SK-N-SH (cell line): ENCODE measurements at regions not wholly inside any gene's neighbourhood (a gene's known extent, or its start where the extent isn't known, plus 50 kb on each side); places are given as distances from the start of the nearest gene placed in this dataset.

Experiments used
- CTCF ChIA-PET: fragments of 300-600, 350-600 bp; formaldehyde crosslinking; extraction: SDS; loops from one replicate; lab custom pipeline; 2021; lab: Yijun Ruan, JAX
- POLR2A ChIA-PET: fragments of 350-600 bp; sonication (Branson Sonifier 250); formaldehyde crosslinking; extraction: SDS; loops from one replicate; lab custom pipeline; 2020; ENCODE audit warnings: antibody characterized with exemption, inconsistent platforms; lab: Yijun Ruan, JAX
- DNase-seq: peaks from one replicate; pipeline ENCODE4 v3.0.0; 2012
- H2AFZ ChIP-seq: fragments of 200-600 bp; sonication (generic); 2 replicates; pipeline ENCODE4 v1.8.1; 2016; ENCODE audit warnings: antibody characterized with exemption, mild to moderate bottlenecking, low read depth
- H3F3A ChIP-seq: fragments of 200-600 bp; sonication (generic); replicated peaks from 2 replicates; pipeline ENCODE3; 2016; ENCODE audit warnings: antibody characterized with exemption, mild to moderate bottlenecking; ENCODE audit not compliant: insufficient read depth
- H3K27ac ChIP-seq, 2 experiments: fragments of 200-500 bp in 1 of 2; fragments of 200-600 bp in 1 of 2; sonication (Bioruptor generic) in 1 of 2; sonication (generic), shearing (Covaris generic) in 1 of 2; 2 replicates each; pipeline versions ENCODE4 v1.5.1 to v1.6.1; 2014 to 2016; ENCODE audit warnings: low read depth in 2 of 2, inconsistent platforms in 1 of 2, low read length in 1 of 2, mild to moderate bottlenecking in 1 of 2, mixed read lengths in 1 of 2
- H3K27me3 ChIP-seq: fragments of 200-600 bp; sonication (generic), shearing (Covaris generic); 2 replicates; pipeline ENCODE4 v1.6.1; 2016; ENCODE audit warnings: mixed run types; ENCODE audit not compliant: insufficient read depth
- H3K36me3 ChIP-seq, 2 experiments: fragments of 200-500 bp in 1 of 2; fragments of 200-600 bp in 1 of 2; sonication (Bioruptor generic) in 1 of 2; sonication (generic) in 1 of 2; replicated peaks in 1 of 2; 2 replicates each; pipeline versions ENCODE3 to v1.5.1; 2014 to 2016; ENCODE audit warnings: low read length in 1 of 2, mild to moderate bottlenecking in 1 of 2; ENCODE audit not compliant: insufficient read depth in 2 of 2, control insufficient read depth in 1 of 2
- H3K4me1 ChIP-seq, 2 experiments: fragments of 200-500 bp in 1 of 2; fragments of 200-600 bp in 1 of 2; sonication (Bioruptor generic) in 1 of 2; sonication (generic), shearing (Covaris generic) in 1 of 2; 2 replicates each; pipeline versions ENCODE4 v1.5.1 to v1.6.1; 2014 to 2016; ENCODE audit warnings: low read depth in 1 of 2, low read length in 1 of 2, mixed run types in 1 of 2; ENCODE audit not compliant: insufficient read depth in 2 of 2, control insufficient read depth in 1 of 2
- H3K4me2 ChIP-seq: fragments of 200-600 bp; sonication (generic), shearing (Covaris generic); 2 replicates; pipeline ENCODE4 v1.6.1; 2017; ENCODE audit warnings: mixed run types
- H3K4me3 ChIP-seq, 2 experiments: fragments of 200-500 bp in 1 of 2; fragments of 200-600 bp in 1 of 2; sonication (Bioruptor generic) in 1 of 2; sonication (generic), shearing (Covaris generic) in 1 of 2; 2 replicates each; pipeline versions ENCODE4 v1.5.1 to v1.8.1; 2014 to 2016; ENCODE audit warnings: low read depth in 2 of 2, inconsistent platforms in 1 of 2, low read length in 1 of 2, mild to moderate bottlenecking in 1 of 2, mixed read lengths in 1 of 2, moderate library complexity in 1 of 2
- H3K79me2 ChIP-seq: fragments of 200-600 bp; sonication (generic); 2 replicates; pipeline ENCODE4 v1.8.1; 2017; ENCODE audit warnings: mild to moderate bottlenecking; ENCODE audit not compliant: insufficient read depth
- H3K9ac ChIP-seq: fragments of 200-600 bp; sonication (generic); 2 replicates; pipeline ENCODE4 v1.6.1; 2017; ENCODE audit warnings: mixed run types
- H3K9me2 ChIP-seq: fragments of 200-600 bp; sonication (generic); 2 replicates; pipeline ENCODE4 v1.6.1; 2017; ENCODE audit warnings: mixed run types
- H3K9me3 ChIP-seq: fragments of 200-600 bp; sonication (generic); 2 replicates; pipeline ENCODE4 v1.6.1; 2017; ENCODE audit warnings: mixed run types, mild to moderate bottlenecking, moderate library complexity
- H4K20me1 ChIP-seq: fragments of 200-600 bp; sonication (generic); 2 replicates; pipeline ENCODE4 v1.6.1; 2017; ENCODE audit warnings: mild to moderate bottlenecking, mixed run types; ENCODE audit not compliant: insufficient read depth
- CHD2 ChIP-seq: fragments of 150-350 bp; IDR thresholded peaks from 2 replicates; pipeline ENCODE4 v1.6.1; 2018; ENCODE audit warnings: low read length; ENCODE audit not compliant: partially characterized antibody
- ELF1 ChIP-seq: IDR thresholded peaks from 2 replicates; pipeline ENCODE4 v1.4.0; 2012
- EP300 ChIP-seq, 2 experiments: IDR thresholded peaks; 2 replicates each; pipeline versions ENCODE4 v1.4.0 to v1.6.1; 2012; ENCODE audit warnings: borderline replicate concordance in 1 of 2, low read depth in 1 of 2, low read length in 1 of 2
- EZH2phosphoT487 ChIP-seq: fragments of 200-600 bp; sonication (generic); IDR thresholded peaks from 2 replicates; pipeline ENCODE4 v1.6.1; 2017; ENCODE audit warnings: low read depth, mixed run types, mild to moderate bottlenecking, antibody characterized with exemption, moderate library complexity, borderline replicate concordance
- FOXJ3 ChIP-seq: sonication (generic); formaldehyde crosslinking; IDR thresholded peaks from 2 replicates; pipeline ENCODE4 v1.5.1; 2020; ENCODE audit warnings: mild to moderate bottlenecking, missing genetic modification reagents
- FOXM1 ChIP-seq: IDR thresholded peaks from 2 replicates; pipeline ENCODE4 v1.4.0; 2012; ENCODE audit warnings: low read depth, mild to moderate bottlenecking
- NFIC ChIP-seq: IDR thresholded peaks from 2 replicates; pipeline ENCODE4 v1.4.0; 2012; ENCODE audit warnings: borderline replicate concordance
- RAD21 ChIP-seq: IDR thresholded peaks from 2 replicates; pipeline ENCODE4 v1.6.1; 2012; ENCODE audit warnings: mild to moderate bottlenecking, low read length
- RCOR1 ChIP-seq: fragments of 150-350 bp; IDR thresholded peaks from 2 replicates; pipeline ENCODE4 v1.6.1; 2017; ENCODE audit warnings: antibody characterized with exemption, low read length
- RFX5 ChIP-seq: IDR thresholded peaks from 2 replicates; pipeline ENCODE4 v1.6.1; 2012; ENCODE audit warnings: mild to moderate bottlenecking, improper control_type of control experiment, low read length
- RXRA ChIP-seq: IDR thresholded peaks from 2 replicates; pipeline ENCODE4 v1.4.0; 2012; ENCODE audit warnings: low read depth, mild to moderate bottlenecking, borderline replicate concordance
- SIN3A ChIP-seq: IDR thresholded peaks from 2 replicates; pipeline ENCODE4 v1.6.1; 2012; ENCODE audit warnings: low read depth, mild to moderate bottlenecking, low read length, moderate library complexity, borderline replicate concordance
- TAF1 ChIP-seq: IDR thresholded peaks from 2 replicates; pipeline ENCODE4 v1.6.1; 2012; ENCODE audit warnings: low read depth, mild to moderate bottlenecking, low read length, moderate library complexity, borderline replicate concordance
- TCF12 ChIP-seq: IDR thresholded peaks from 2 replicates; pipeline ENCODE4 v1.4.0; 2012
- YY1 ChIP-seq: IDR thresholded peaks from 2 replicates; pipeline ENCODE4 v1.4.0; 2012; ENCODE audit warnings: low read depth, mild to moderate bottlenecking
- WGBS: methylation state at CpG from one replicate; pipeline ENCODE4 v1.1.6; 2017; ENCODE audit warnings: low lambda C conversion rate; 5-methylcytosine and 5-hydroxymethylcytosine counted together
- TF ChIP-seq, protein P1 (sequence below): fragments of 150-350 bp; IDR thresholded peaks from 2 replicates; pipeline ENCODE4 v1.6.1; 2017; ENCODE audit warnings: antibody characterized with exemption, low read length, low read depth, borderline replicate concordance
- TF ChIP-seq, protein P2 (sequence below): fragments of 150-350 bp; IDR thresholded peaks from 2 replicates; pipeline ENCODE4 v1.6.1; 2016; ENCODE audit warnings: mild to moderate bottlenecking, low read depth, low read length
- TF ChIP-seq, protein P3 (sequence below): IDR thresholded peaks from 2 replicates; pipeline ENCODE4 v1.4.0; 2012; ENCODE audit warnings: low read depth
- TF ChIP-seq, protein P4 (sequence below): IDR thresholded peaks from 2 replicates; pipeline ENCODE4 v1.4.0; 2012; ENCODE audit warnings: low read depth, borderline replicate concordance
- TF ChIP-seq, protein P5 (sequence below): IDR thresholded peaks from 2 replicates; pipeline ENCODE4; 2012

DNA sequence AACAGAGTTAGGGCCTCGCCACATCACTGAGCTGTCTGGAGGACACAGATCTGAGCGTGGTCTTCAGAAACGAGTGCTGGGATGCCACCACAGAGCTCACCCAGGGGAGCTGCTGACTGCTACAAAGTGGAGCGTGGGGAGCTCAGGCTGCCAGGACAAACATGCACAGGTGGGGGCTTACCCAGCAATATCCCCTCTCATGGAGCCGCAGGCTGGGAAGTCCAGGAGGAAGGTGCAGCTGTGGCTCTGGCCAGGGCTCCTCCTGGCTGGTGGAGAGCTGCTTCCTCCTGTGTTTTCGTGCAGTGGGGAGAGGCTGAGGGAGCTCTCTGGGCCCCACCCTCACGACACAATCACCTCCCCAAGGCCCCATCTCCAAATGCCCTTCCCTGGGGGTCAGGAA, 368.6 kb upstream of the IRX4 start:
- POLR2A ChIA-PET: no interaction called here
- H3K4me1 ChIP-seq: no peaks in the 10 kb centered on the region
- TF ChIP-seq, protein P1, sequence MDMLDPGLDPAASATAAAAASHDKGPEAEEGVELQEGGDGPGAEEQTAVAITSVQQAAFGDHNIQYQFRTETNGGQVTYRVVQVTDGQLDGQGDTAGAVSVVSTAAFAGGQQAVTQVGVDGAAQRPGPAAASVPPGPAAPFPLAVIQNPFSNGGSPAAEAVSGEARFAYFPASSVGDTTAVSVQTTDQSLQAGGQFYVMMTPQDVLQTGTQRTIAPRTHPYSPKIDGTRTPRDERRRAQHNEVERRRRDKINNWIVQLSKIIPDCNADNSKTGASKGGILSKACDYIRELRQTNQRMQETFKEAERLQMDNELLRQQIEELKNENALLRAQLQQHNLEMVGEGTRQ: no peak
- no peak for TF ChIP-seq EP300 (IDR thresholded peaks at IDR 0.05; ENCODE audit: borderline replicate concordance in 1 of 2, low read depth in 1 of 2, low read length in 1 of 2)
- no peak for TF ChIP-seq RAD21
- TF ChIP-seq FOXJ3 (CRISPR knock-in tag): no peak
- no peak for TF ChIP-seq ELF1
- TF ChIP-seq RXRA: no peak
- TF ChIP-seq, protein P2, sequence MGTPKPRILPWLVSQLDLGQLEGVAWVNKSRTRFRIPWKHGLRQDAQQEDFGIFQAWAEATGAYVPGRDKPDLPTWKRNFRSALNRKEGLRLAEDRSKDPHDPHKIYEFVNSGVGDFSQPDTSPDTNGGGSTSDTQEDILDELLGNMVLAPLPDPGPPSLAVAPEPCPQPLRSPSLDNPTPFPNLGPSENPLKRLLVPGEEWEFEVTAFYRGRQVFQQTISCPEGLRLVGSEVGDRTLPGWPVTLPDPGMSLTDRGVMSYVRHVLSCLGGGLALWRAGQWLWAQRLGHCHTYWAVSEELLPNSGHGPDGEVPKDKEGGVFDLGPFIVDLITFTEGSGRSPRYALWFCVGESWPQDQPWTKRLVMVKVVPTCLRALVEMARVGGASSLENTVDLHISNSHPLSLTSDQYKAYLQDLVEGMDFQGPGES: no peak
- TF ChIP-seq TAF1: no peak
- TF ChIP-seq RFX5: no peak
- no peak for TF ChIP-seq SIN3A
- TF ChIP-seq, protein P3, sequence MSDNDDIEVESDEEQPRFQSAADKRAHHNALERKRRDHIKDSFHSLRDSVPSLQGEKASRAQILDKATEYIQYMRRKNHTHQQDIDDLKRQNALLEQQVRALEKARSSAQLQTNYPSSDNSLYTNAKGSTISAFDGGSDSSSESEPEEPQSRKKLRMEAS: no peak
- no peak for TF ChIP-seq TCF12
- no peak for TF ChIP-seq FOXM1
- TF ChIP-seq, all 33 proteins: peak for 0
- no peak for DNase-seq
- WGBS: 0% methylated on average over 6 of the region's 7 CpGs
- H3K4me2 ChIP-seq: no peak overlapping the region
- H3K9me3 ChIP-seq: no peaks in the 10 kb centered on the region
- H3K27ac ChIP-seq: no peak overlapping the region
- H3K9me2 ChIP-seq: no peaks in the 10 kb centered on the region
- no peak overlapping the region for H3K9ac ChIP-seq
- no peaks in the 10 kb centered on the region for H3K79me2 ChIP-seq
- H2AFZ ChIP-seq: no peak overlapping the region
- peaks cover 13% of the 10 kb centered on the region; the same call in 1 of the 2 replicates for H3K27me3 ChIP-seq
- no peaks in the 10 kb centered on the region for H3K36me3 ChIP-seq
- no peak overlapping the region for H3K4me3 ChIP-seq
- no peaks in the 10 kb centered on the region for H3F3A ChIP-seq
- H4K20me1 ChIP-seq: no peaks in the 10 kb centered on the region
- CTCF ChIA-PET: no interaction called here

DNA sequence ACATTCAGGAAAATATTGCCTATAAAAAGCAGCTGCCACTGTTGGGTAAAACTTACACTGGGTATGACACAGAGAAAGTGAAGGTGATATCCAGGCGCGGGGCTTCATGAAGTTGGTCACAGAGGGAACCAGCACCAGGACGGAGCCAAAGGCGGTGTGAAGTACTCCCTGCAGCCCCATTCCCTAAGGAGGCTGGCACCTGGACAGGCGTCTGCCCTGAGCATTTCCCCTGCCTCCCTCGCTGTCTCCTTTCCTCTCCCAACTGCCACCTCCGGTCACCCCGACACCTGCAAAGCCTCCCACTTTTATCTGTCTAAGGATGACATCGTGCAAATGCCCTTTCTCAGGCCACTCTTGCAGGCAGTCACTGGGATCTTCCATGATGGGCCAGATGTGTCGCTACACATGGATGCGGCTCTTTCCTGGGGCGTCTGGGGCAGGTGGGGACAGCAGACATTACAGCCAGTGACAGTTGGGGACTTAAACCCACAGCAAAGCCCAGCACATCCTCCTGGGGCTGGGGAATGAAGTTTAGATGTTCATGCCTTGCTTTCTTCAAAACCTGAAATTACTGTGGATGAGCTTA, 367.7 kb upstream of the IRX4 start:
- H3K9me2 ChIP-seq: no peaks in the 10 kb centered on the region
- WGBS: 11% methylated on average over 12 of the region's 12 CpGs
- no peaks in the 10 kb centered on the region for H3F3A ChIP-seq
- no peaks in the 10 kb centered on the region for H3K9me3 ChIP-seq
- H3K27ac ChIP-seq: no peak overlapping the region
- H2AFZ ChIP-seq: no peak overlapping the region
- no peaks in the 10 kb centered on the region for H3K36me3 ChIP-seq
- H3K4me2 ChIP-seq: no peak overlapping the region
- ChIA-PET POLR2A (no interaction called here), CTCF (no interaction called here)
- no peak for DNase-seq
- H3K4me3 ChIP-seq: no peak overlapping the region
- H4K20me1 ChIP-seq: no peaks in the 10 kb centered on the region
- H3K4me1 ChIP-seq: no peaks in the 10 kb centered on the region
- no peaks in the 10 kb centered on the region for H3K79me2 ChIP-seq
- H3K27me3 ChIP-seq: peaks cover 13% of the 10 kb centered on the region; the same call in 1 of the 2 replicates
- no peak overlapping the region for H3K9ac ChIP-seq
- TF ChIP-seq, protein P4, sequence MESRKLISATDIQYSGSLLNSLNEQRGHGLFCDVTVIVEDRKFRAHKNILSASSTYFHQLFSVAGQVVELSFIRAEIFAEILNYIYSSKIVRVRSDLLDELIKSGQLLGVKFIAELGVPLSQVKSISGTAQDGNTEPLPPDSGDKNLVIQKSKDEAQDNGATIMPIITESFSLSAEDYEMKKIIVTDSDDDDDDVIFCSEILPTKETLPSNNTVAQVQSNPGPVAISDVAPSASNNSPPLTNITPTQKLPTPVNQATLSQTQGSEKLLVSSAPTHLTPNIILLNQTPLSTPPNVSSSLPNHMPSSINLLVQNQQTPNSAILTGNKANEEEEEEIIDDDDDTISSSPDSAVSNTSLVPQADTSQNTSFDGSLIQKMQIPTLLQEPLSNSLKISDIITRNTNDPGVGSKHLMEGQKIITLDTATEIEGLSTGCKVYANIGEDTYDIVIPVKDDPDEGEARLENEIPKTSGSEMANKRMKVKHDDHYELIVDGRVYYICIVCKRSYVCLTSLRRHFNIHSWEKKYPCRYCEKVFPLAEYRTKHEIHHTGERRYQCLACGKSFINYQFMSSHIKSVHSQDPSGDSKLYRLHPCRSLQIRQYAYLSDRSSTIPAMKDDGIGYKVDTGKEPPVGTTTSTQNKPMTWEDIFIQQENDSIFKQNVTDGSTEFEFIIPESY: no peak
- TF ChIP-seq RCOR1: no peak
- TF ChIP-seq EP300 (IDR thresholded peaks at IDR 0.05; ENCODE audit: borderline replicate concordance in 1 of 2, low read depth in 1 of 2, low read length in 1 of 2): no peak
- TF ChIP-seq, protein P5, sequence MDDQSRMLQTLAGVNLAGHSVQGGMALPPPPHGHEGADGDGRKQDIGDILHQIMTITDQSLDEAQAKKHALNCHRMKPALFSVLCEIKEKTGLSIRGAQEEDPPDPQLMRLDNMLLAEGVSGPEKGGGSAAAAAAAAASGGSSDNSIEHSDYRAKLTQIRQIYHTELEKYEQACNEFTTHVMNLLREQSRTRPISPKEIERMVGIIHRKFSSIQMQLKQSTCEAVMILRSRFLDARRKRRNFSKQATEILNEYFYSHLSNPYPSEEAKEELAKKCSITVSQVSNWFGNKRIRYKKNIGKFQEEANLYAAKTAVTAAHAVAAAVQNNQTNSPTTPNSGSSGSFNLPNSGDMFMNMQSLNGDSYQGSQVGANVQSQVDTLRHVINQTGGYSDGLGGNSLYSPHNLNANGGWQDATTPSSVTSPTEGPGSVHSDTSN: no peak
- TF ChIP-seq NFIC: no peak
- TF ChIP-seq EZH2phosphoT487: no peak
- no peak for TF ChIP-seq YY1
- TF ChIP-seq SIN3A: no peak
- TF ChIP-seq RFX5: no peak
- no peak for TF ChIP-seq TCF12
- no peak for TF ChIP-seq CHD2
- no peak for TF ChIP-seq RXRA
